Ovary (tissue), 3 donors: ENCODE measurements at regions not wholly inside any gene's neighbourhood (a gene's known extent, or its start where the extent isn't known, plus 50 kb on each side); places are given as distances from the start of the nearest gene placed in this dataset.

Experiments
- CTCF ChIP-seq, 3 donors: fragments of 450-650 bp in 2 of 3; fragments of 200-600 bp in 1 of 3; IDR thresholded peaks; one replicate each; pipeline versions ENCODE4 v1.5.1 to v1.8.0; 2016 to 2022; ENCODE audit warnings: antibody characterized with exemption in 3 of 3, mild to moderate bottlenecking in 1 of 3
- EP300 ChIP-seq: sonication (generic); formaldehyde crosslinking; IDR thresholded peaks from one replicate; pipeline ENCODE4 v1.6.1; 2017; ENCODE audit warnings: antibody characterized with exemption
- POLR2A ChIP-seq: fragments of 450-650 bp; IDR thresholded peaks from one replicate; pipeline ENCODE4 v1.6.1; 2017; ENCODE audit warnings: antibody characterized with exemption, mild to moderate bottlenecking, moderate library complexity
- donor health status: DM: no; HTN: no; CAD: no.

GRCh38 chrY:19134426-19134825 lies 360.9 kb upstream of the HSFY2 start:
- TF ChIP-seq CTCF (IDR thresholded peaks at IDR 0.05) (no peak), POLR2A (no peak), EP300 (no peak)
